HFF-Myc (cell line): ENCODE measurements at regions not wholly inside any gene's neighbourhood (a gene's known extent, or its start where the extent isn't known, plus 50 kb on each side); places are given as distances from the start of the nearest gene placed in this dataset.
"Not testable (repeated sequence)": the region's sequence is repeated elsewhere in the genome, so short reads cannot be mapped to it uniquely, and the experiment has no call there.

Experiments used
- DNase-seq: peaks from one replicate; pipeline ENCODE4 v3.0.0-alpha.2; 2011; ENCODE audit warnings: low read depth; ENCODE audit errors: extremely low read depth
- H3K4me3 ChIP-seq: replicated peaks from 2 replicates; pipeline ENCODE4 v1.5.1; 2011; ENCODE audit warnings: low read depth, mild to moderate bottlenecking, control low read depth, low read length
- CTCF ChIP-seq: IDR thresholded peaks from 2 replicates; pipeline ENCODE4 v1.5.1; 2012; ENCODE audit warnings: mild to moderate bottlenecking, low read depth, low read length, control low read depth; ENCODE audit errors: missing control alignments

GRCh38 chr7:124246262-124246863 lies 213.5 kb upstream of the TMEM229A start:
- DNase-seq: peak; percentile 20
- no peak overlapping the region for H3K4me3 ChIP-seq
- no peak for TF ChIP-seq CTCF

DNA sequence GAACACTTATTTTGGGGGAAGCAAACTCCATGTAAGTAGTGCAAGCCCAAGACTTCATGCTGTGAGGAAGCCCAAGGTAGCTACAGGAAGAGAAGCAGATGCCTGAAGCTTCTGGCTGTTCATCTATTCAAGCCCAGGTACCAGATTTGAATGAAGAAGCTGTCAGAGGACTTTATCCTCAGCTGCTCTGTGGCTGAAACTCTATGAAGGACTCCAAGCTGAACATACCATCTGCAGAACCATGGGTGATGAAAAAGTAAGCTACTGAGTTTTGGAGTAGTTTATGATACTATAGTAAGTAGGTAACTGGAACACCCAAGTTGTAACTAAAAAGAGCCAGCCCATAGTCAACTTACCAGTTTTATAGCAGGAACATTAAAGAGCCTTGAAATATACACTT lies 211.6 kb upstream of the TMEM229A start:
- not testable (repeated sequence) for H3K4me3 ChIP-seq

GRCh38 chr7:124219681-124220080 lies 186.8 kb upstream of the TMEM229A start:
- H3K4me3 ChIP-seq: no peak overlapping the region
- DNase-seq: no peak
- no peak for TF ChIP-seq CTCF

More for the DNA sequence above, 211.6 kb upstream of the TMEM229A start:
- not testable (repeated sequence) for DNase-seq

DNA sequence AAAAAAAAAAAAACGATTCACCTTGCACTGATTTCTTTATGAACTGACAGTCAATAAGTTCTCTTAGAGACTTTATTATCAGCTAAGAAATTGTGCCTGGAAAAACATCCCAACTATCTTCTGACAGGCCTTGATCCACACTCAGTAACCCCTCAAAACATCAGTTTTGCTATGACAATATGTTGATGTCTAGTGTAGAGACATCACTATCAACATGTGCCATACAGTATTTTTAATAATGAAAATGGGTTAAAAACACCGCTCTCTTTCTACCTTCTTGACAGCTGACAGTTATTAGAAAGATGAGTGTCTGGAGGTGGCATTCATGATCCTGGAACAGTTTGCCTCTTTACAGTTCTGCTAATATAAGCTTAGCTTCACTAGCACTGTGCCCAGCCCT lies 175.8 kb upstream of the TMEM229A start:
- TF ChIP-seq CTCF: no peak
- no peak overlapping the region for H3K4me3 ChIP-seq
- no peak for DNase-seq

DNA sequence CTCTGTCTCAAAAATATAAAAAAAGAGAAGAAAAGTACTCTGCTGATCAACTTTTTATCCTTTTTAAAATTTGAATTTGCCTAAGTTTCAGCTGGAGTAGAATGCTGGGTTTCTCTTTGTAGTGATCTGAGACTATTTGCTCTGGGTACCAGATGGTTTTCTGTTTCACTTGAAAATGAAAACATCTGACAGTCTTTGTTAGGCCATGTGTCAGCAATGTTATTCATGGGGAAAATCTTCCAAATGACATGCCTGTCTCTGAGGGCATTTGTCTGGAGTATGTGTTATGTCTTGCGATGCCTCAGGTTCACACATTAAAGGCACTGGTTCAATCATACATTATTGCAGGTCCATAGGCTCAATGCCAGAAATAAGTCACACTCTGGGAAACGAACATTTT lies 175.3 kb upstream of the TMEM229A start:
- no peak for DNase-seq
- no peak overlapping the region for H3K4me3 ChIP-seq
- TF ChIP-seq CTCF: no peak

DNA sequence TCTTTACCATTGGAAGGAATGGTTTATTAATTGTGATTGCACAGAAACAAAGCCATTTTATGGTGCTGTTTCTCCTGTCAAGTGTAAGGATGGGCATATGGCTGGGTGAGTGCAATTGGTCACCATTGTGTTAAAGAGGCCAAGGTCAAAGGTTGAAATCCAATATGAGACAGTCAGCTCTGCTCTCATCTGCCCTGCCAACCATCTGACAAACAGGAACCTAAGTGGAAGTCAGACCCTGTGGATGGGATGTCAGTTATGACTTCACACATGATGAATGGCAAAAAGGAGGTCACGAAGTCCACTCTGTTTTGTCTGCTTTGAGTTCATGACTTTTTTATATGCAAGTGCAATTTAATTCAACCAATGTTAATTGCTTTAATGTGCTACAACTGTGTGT lies 172.7 kb upstream of the TMEM229A start:
- no peak overlapping the region for H3K4me3 ChIP-seq
- DNase-seq: no peak
- no peak for TF ChIP-seq CTCF

- DNase-seq: no peak
- no peak overlapping the region for H3K4me3 ChIP-seq
- TF ChIP-seq CTCF: no peak
Measured at GRCh38 chr7:124202546-124202945, 169.7 kb upstream of the TMEM229A start.
